ENCODE measurements at regions not wholly inside any gene's neighbourhood (a gene's known extent, or its start where the extent isn't known, plus 50 kb on each side); places are given as distances from the start of the nearest gene placed in this dataset.
A peak's percentile ranks its signal among the peaks of the same experiment; 100 is the strongest.

DNA sequence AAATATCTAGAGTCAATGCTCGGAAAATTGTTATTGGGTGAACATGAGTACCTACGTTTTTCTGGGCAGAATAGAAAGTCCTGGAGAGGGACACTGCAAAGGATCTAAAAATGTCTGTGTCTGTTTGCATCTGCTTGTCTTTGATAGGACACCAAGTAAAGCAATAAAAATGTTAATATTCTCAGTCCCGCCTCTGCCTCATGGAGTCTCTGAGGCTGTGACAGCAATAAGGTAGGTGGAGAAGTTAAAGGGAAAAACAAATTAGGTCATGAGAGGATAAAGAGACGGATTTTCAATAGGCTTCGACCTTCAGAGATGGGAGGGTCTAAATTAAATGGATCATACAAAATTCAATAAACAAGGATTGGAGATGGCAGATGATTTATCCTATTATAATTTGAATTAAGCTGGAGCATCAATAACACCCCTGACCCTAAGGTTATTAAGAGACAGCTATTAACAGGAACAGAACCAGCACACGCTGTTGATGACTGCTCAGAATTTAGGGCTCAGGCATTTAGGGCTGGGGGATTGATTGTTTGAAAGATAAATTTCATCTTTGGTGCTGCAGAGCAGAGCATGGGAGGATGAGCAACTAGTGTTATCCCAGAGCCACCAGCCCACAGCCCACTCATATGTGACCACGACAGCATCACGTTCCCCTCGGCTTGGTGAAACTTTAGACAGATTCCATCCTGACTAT is 620.3 kb upstream of the CDH4 start:
- Histone ChIP-seq H3K4me1 (no peaks in the 10 kb centered on the region), H3K27ac (peak overlapping the region in 1 of 10 donors; percentile 27), H3K27me3 (peaks cover 0 to 13% (median 3%) of the 10 kb centered on the region in 7 donors), H3K36me3 (no peaks in the 10 kb centered on the region), H3K9me3 (peaks cover 0 to 12% (median 0%) of the 10 kb centered on the region in 11 donors), H3K4me3 (no peak overlapping the region)
- DNase-seq = no peak
- WGBS, 2 donors = 79 to 86% methylated on average over 9 of the region's 9 CpGs
- no peak for ATAC-seq
- intact Hi-C loops (cut with DNase I) = no loop called here
- TF ChIP-seq, protein P1, sequence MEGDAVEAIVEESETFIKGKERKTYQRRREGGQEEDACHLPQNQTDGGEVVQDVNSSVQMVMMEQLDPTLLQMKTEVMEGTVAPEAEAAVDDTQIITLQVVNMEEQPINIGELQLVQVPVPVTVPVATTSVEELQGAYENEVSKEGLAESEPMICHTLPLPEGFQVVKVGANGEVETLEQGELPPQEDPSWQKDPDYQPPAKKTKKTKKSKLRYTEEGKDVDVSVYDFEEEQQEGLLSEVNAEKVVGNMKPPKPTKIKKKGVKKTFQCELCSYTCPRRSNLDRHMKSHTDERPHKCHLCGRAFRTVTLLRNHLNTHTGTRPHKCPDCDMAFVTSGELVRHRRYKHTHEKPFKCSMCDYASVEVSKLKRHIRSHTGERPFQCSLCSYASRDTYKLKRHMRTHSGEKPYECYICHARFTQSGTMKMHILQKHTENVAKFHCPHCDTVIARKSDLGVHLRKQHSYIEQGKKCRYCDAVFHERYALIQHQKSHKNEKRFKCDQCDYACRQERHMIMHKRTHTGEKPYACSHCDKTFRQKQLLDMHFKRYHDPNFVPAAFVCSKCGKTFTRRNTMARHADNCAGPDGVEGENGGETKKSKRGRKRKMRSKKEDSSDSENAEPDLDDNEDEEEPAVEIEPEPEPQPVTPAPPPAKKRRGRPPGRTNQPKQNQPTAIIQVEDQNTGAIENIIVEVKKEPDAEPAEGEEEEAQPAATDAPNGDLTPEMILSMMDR (IDR thresholded peaks at IDR 0.05) = no peak

DNA sequence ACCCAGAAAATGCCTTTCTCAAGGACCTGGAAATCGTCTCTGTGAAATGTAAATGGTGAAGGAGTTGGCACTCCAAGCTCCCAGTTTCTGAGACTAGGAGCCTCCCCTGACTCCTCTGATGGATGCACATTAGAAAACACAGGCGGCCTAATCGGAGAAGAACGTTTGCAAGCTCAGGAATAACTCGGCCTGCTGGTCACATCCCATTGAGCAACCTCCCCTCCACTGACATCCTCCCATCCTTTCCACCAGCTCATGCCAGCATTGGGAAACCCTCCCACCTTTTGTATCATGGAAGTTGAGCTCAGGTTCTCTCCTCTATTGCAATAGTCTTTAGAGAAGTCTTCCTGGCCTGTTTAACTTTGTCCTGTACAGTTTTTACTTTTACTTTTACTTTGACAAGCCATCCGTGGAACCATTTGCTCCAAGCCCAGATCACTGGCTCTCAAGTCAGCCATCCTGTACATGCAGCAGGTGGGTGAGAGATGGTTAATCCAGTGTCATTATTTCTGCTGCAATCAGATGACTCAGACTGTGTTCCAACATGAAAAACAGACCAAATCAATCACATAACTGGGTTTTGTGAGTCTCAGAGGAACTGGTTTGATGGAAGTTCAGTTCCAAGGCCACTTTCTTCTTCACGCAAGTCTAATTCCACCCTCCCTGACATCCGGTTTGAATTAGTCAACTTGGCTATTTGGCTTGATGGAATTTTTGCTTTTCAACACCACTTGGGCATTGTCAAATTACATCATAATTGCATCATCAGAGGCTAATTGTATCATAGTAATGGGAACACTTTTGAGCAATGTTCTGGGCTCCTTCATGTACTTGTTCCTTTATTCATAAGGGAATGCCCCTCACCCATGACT is 619.4 kb upstream of the CDH4 start:
- H3K27ac ChIP-seq = peak overlapping the region in 1 of 10 donors; percentile 27
- ATAC-seq = peak in 7 of 8 donors; percentile 31 to 89 (median 75)

DNA sequence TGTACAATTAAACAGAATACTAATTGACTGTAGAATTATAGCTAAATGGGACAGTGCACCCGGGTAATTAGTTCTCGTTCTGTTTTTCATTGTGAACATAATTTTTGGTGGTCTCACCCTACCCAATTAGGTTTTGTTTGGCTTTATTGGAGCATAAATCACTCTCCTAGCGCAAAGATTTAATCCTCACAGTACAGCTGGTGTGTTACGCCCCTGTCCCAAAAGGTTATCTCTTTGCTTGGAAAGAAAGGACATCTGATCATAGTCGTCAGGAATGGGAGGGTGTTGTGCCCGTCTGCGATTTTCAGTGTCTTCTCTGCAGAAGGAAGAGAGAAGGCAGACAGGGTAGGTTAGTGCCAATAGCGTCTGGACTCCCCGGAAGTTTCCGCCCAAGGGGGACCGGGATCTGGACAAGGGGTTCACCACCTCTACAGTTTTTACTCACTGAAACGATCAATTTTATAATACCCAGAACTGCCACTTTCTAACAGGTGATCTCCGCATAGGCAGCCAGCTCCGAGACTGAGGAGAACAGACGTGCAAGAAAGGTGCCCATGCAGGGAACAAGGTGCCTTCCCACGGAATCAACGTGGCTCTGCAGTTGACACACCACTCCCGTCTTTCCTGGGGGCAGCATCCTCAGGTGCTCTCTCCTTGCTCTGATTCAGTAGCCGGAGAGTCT is 617.4 kb upstream of the CDH4 start:
- TF ChIP-seq, protein P1 (IDR thresholded peaks at IDR 0.05) = no peak
- Histone ChIP-seq H3K27ac (no peak overlapping the region), H3K4me1 (no peaks in the 10 kb centered on the region), H3K36me3 (no peaks in the 10 kb centered on the region), H3K9me3 (peaks cover 0 to 15% (median 0%) of the 10 kb centered on the region in 11 donors), H3K4me3 (no peak overlapping the region), H3K27me3 (peaks cover 0 to 10% (median 3%) of the 10 kb centered on the region in 7 donors)
- DNase-seq (no peak), ATAC-seq (no peak)
- intact Hi-C loops (cut with DNase I) = no loop called here
- 85 to 89% methylated on average over 19 of the region's 19 CpGs for WGBS, 2 donors

More for the DNA sequence above, 619.4 kb upstream of the CDH4 start:
- peaks cover 0 to 13% (median 7%) of the 10 kb centered on the region in 7 donors for H3K27me3 ChIP-seq
- 64 to 75% methylated on average over 8 of the region's 8 CpGs for WGBS, 2 donors
- no peak for DNase-seq
- intact Hi-C loops (cut with DNase I) = no loop called here
- no peaks in the 10 kb centered on the region for H3K36me3 ChIP-seq
- TF ChIP-seq, protein P1 (IDR thresholded peaks at IDR 0.05) = no peak
- H3K4me1 ChIP-seq = no peaks in the 10 kb centered on the region
- H3K4me3 ChIP-seq = no peak overlapping the region
- H3K9me3 ChIP-seq = peaks cover 0 to 15% (median 0%) of the 10 kb centered on the region in 11 donors

DNA sequence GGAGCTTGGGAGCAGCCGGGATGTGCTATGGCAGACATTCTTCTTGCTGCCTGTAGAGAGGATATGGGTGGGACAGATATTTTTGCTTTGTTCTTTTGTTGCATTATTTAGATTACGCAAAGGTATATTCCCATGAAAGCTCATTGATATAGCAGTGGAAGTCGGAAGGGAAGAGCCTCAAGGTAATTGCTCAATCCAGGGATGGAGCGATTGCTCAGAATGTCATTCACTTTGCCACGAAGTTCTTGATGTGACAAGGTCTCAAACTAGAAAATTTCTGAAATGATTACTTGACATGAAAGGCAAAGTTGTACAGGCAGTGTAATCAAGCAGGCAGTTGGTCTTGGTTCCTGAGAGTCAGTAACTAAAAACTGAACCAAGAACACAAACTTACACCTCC is 615.6 kb upstream of the CDH4 start:
- ATAC-seq = no peak
- Histone ChIP-seq H3K27me3 (peaks cover 0 to 10% (median 0%) of the 10 kb centered on the region in 7 donors), H3K36me3 (no peaks in the 10 kb centered on the region), H3K4me1 (no peaks in the 10 kb centered on the region), H3K9me3 (peaks cover 0 to 15% (median 0%) of the 10 kb centered on the region in 11 donors), H3K4me3 (no peak overlapping the region), H3K27ac (no peak overlapping the region)
- intact Hi-C loops (cut with DNase I) = no loop called here
- WGBS, 2 donors = 89 to 90% methylated on average over 5 of the region's 5 CpGs
- no peak for DNase-seq
- TF ChIP-seq, protein P1 (IDR thresholded peaks at IDR 0.05) = no peak

Measured in heart right ventricle (tissue), 16 donors.